Osteoblast (primary cell): ENCODE measurements at regions not wholly inside any gene's neighbourhood (a gene's known extent, or its start where the extent isn't known, plus 50 kb on each side); places are given as distances from the start of the nearest gene placed in this dataset.

Experiments used
- DNase-seq: peaks from one replicate; pipeline ENCODE4 v3.0.0; 2011; ENCODE audit warnings: low spot score, mixed read lengths; ENCODE audit not compliant: insufficient read length; ENCODE audit errors: missing footprints
- H2AFZ ChIP-seq: 2 replicates; pipeline ENCODE4 v1.6.0; 2011; ENCODE audit warnings: mild to moderate bottlenecking, low read length
- H3K27ac ChIP-seq: 2 replicates; pipeline ENCODE4 v1.5.1; 2011; ENCODE audit warnings: mild to moderate bottlenecking, low read depth, low read length, moderate library complexity
- H3K27me3 ChIP-seq: 2 replicates; pipeline ENCODE4 v1.6.0; 2012; ENCODE audit warnings: mild to moderate bottlenecking, control low read depth, inconsistent platforms, low read length, moderate library complexity; ENCODE audit not compliant: insufficient read depth
- H3K36me3 ChIP-seq: 2 replicates; pipeline ENCODE4 v1.5.1; 2011; ENCODE audit warnings: mild to moderate bottlenecking, low read length, control low read depth, moderate library complexity; ENCODE audit not compliant: insufficient read depth
- H3K4me1 ChIP-seq: 2 replicates; pipeline ENCODE4 v1.5.1; 2011; ENCODE audit warnings: mild to moderate bottlenecking, low read length, control low read depth, moderate library complexity; ENCODE audit not compliant: insufficient read depth
- H3K4me2 ChIP-seq: 2 replicates; pipeline ENCODE4 v1.6.0; 2011; ENCODE audit warnings: mild to moderate bottlenecking, low read length; ENCODE audit not compliant: insufficient read depth
- H3K4me3 ChIP-seq: fragments of 200-600 bp; sonication (generic); 3 replicates; pipeline ENCODE4 v1.5.1; 2012; ENCODE audit warnings: mild to moderate bottlenecking, low read length, inconsistent platforms; ENCODE audit not compliant: insufficient read depth
- H3K79me2 ChIP-seq: 2 replicates; pipeline ENCODE4 v1.6.0; 2012; ENCODE audit warnings: mild to moderate bottlenecking, low read length, control low read depth, inconsistent platforms; ENCODE audit not compliant: insufficient read depth
- H3K9me3 ChIP-seq: 2 replicates; pipeline ENCODE4 v1.5.1; 2011; ENCODE audit warnings: low read depth, low read length, control low read depth
- H4K20me1 ChIP-seq: 2 replicates; pipeline ENCODE4 v1.6.0; 2012; ENCODE audit warnings: mild to moderate bottlenecking, low read length, control low read depth; ENCODE audit not compliant: insufficient read depth
- CTCF ChIP-seq: IDR thresholded peaks from 2 replicates; pipeline ENCODE4 v1.5.1; 2011; ENCODE audit warnings: mild to moderate bottlenecking, low read depth, low read length, moderate library complexity; ENCODE audit errors: extremely low read depth

- H2AFZ ChIP-seq: no peak overlapping the region
- no peak for DNase-seq
- H3K9me3 ChIP-seq: no peaks in the 10 kb centered on the region
- H3K4me2 ChIP-seq: no peak overlapping the region
- no peaks in the 10 kb centered on the region for H4K20me1 ChIP-seq
- no peak for TF ChIP-seq CTCF
- no peak overlapping the region for H3K27ac ChIP-seq
- no peaks in the 10 kb centered on the region for H3K79me2 ChIP-seq
- no peaks in the 10 kb centered on the region for H3K4me1 ChIP-seq
- H3K27me3 ChIP-seq: no peaks in the 10 kb centered on the region
- H3K4me3 ChIP-seq: no peak overlapping the region
- no peaks in the 10 kb centered on the region for H3K36me3 ChIP-seq
Observed at GRCh38 chr2:114265261-114265660, 177.2 kb upstream of the DPP10 start.

GRCh38 chr2:114274957-114275356, 167.5 kb upstream of the DPP10 start:
- Histone ChIP-seq H3K4me1 (no peaks in the 10 kb centered on the region), H3K79me2 (no peaks in the 10 kb centered on the region), H4K20me1 (no peaks in the 10 kb centered on the region), H3K36me3 (no peaks in the 10 kb centered on the region), H3K4me2 (no peak overlapping the region), H3K27me3 (no peaks in the 10 kb centered on the region), H3K9me3 (peaks cover 2% of the 10 kb centered on the region), H3K4me3 (no peak overlapping the region), H3K27ac (no peak overlapping the region), H2AFZ (no peak overlapping the region)
- no peak for DNase-seq
- TF ChIP-seq CTCF: no peak

- Histone ChIP-seq H4K20me1 (no peaks in the 10 kb centered on the region), H3K27me3 (no peaks in the 10 kb centered on the region), H3K4me1 (no peaks in the 10 kb centered on the region), H3K9me3 (peaks cover 2% of the 10 kb centered on the region), H3K27ac (no peak overlapping the region), H2AFZ (no peak overlapping the region), H3K36me3 (no peaks in the 10 kb centered on the region), H3K4me2 (no peak overlapping the region), H3K4me3 (no peak overlapping the region), H3K79me2 (no peaks in the 10 kb centered on the region)
- no peak for TF ChIP-seq CTCF
- no peak for DNase-seq
Observed at GRCh38 chr2:114281188-114281587, 161.3 kb upstream of the DPP10 start.

- Histone ChIP-seq H3K27ac (no peak overlapping the region), H3K4me3 (no peak overlapping the region), H2AFZ (no peak overlapping the region), H3K27me3 (no peaks in the 10 kb centered on the region), H3K79me2 (no peaks in the 10 kb centered on the region), H4K20me1 (no peaks in the 10 kb centered on the region), H3K4me2 (no peak overlapping the region), H3K9me3 (peaks cover 2% of the 10 kb centered on the region), H3K4me1 (no peaks in the 10 kb centered on the region), H3K36me3 (no peaks in the 10 kb centered on the region)
- DNase-seq: no peak
- no peak for TF ChIP-seq CTCF
Observed at GRCh38 chr2:114283774-114284173, 158.7 kb upstream of the DPP10 start.
